Neuronal stem cell (in vitro differentiated cells): ENCODE measurements at regions not wholly inside any gene's neighbourhood (a gene's known extent, or its start where the extent isn't known, plus 50 kb on each side); places are given as distances from the start of the nearest gene placed in this dataset.

Experiments used
- DNase-seq: peaks from one replicate; pipeline ENCODE4 v3.0.0-alpha.2; 2013; ENCODE audit warnings: low spot score
- H2AFZ ChIP-seq: one replicate; pipeline ENCODE4 v1.6.1; 2013; ENCODE audit warnings: mild to moderate bottlenecking, low read length, inconsistent platforms
- H2AK5ac ChIP-seq: 2 replicates; pipeline ENCODE4 v1.6.1; 2013; ENCODE audit warnings: low read depth, mild to moderate bottlenecking, inconsistent platforms, low read length, moderate library complexity, mixed read lengths
- H2BK120ac ChIP-seq: 2 replicates; pipeline ENCODE4 v1.6.1; 2013; ENCODE audit warnings: low read depth, mild to moderate bottlenecking, inconsistent platforms, low read length, moderate library complexity, mixed read lengths
- H2BK12ac ChIP-seq: one replicate; pipeline ENCODE4 v1.6.1; 2013; ENCODE audit warnings: low read length, inconsistent platforms
- H2BK15ac ChIP-seq: 2 replicates; pipeline ENCODE4 v1.6.1; 2013; ENCODE audit warnings: mild to moderate bottlenecking, low read length, inconsistent platforms, mixed read lengths
- H2BK5ac ChIP-seq: one replicate; pipeline ENCODE4 v1.6.1; 2013; ENCODE audit warnings: inconsistent platforms, mild to moderate bottlenecking, low read length, moderate library complexity
- H3K14ac ChIP-seq: one replicate; pipeline ENCODE4 v1.6.1; 2013; ENCODE audit warnings: low read length, inconsistent platforms
- H3K18ac ChIP-seq: 2 replicates; pipeline ENCODE4 v1.6.1; 2013; ENCODE audit warnings: low read length, inconsistent platforms
- H3K23ac ChIP-seq: 2 replicates; pipeline ENCODE4 v1.6.1; 2013; ENCODE audit warnings: low read depth, mild to moderate bottlenecking, mixed read lengths, low read length, inconsistent platforms; ENCODE audit not compliant: poor library complexity
- H3K27ac ChIP-seq: replicated peaks from 3 replicates; pipeline ENCODE4 v1.5.1; 2013; ENCODE audit warnings: low read length, inconsistent platforms
- H3K27me3 ChIP-seq, 3 experiments: 2 replicates each; pipeline ENCODE4 v1.6.1; 2013; ENCODE audit warnings: low read length in 3 of 3, mild to moderate bottlenecking in 2 of 3, inconsistent platforms in 1 of 3, low read depth in 1 of 3, mixed read lengths in 1 of 3, moderate library complexity in 1 of 3; ENCODE audit not compliant: control insufficient read depth in 3 of 3, insufficient read depth in 3 of 3
- H3K36me3 ChIP-seq, 2 donors: replicated peaks in 1 of 2; 2 replicates each; pipeline ENCODE4 v1.6.1; 2013; ENCODE audit warnings: low read length in 2 of 2; ENCODE audit not compliant: control insufficient read depth in 2 of 2, insufficient read depth in 2 of 2
- H3K4ac ChIP-seq: 2 replicates; pipeline ENCODE4 v1.6.1; 2013; ENCODE audit warnings: inconsistent platforms, mild to moderate bottlenecking, low read length, moderate library complexity
- H3K4me1 ChIP-seq, 2 donors: 1 replicate in 1 of 2; 2 replicates in 1 of 2; pipeline ENCODE4 v1.6.1; 2013; ENCODE audit warnings: low read length in 2 of 2, low read depth in 1 of 2; ENCODE audit not compliant: control insufficient read depth in 2 of 2, insufficient read depth in 1 of 2
- H3K4me2 ChIP-seq: one replicate; pipeline ENCODE4 v1.6.1; 2013; ENCODE audit warnings: mild to moderate bottlenecking, low read length, inconsistent platforms; ENCODE audit not compliant: insufficient read depth, poor library complexity, severe bottlenecking
- H3K4me3 ChIP-seq, 2 donors: 2 replicates each; pipeline ENCODE4 v1.5.1; 2013; ENCODE audit warnings: low read length in 2 of 2, mild to moderate bottlenecking in 2 of 2, inconsistent platforms in 1 of 2, moderate library complexity in 1 of 2
- H3K79me1 ChIP-seq: one replicate; pipeline ENCODE4 v1.6.1; 2013; ENCODE audit warnings: low read depth, mild to moderate bottlenecking, inconsistent platforms, low read length, moderate library complexity
- H3K9ac ChIP-seq: one replicate; pipeline ENCODE4 v1.6.1; 2013; ENCODE audit warnings: mild to moderate bottlenecking, low read depth, low read length, inconsistent platforms; ENCODE audit not compliant: poor library complexity
- H3K9me3 ChIP-seq, 2 donors: replicated peaks in 1 of 2; 2 replicates each; pipeline versions ENCODE3 to v1.6.1; 2013; ENCODE audit warnings: low read length in 2 of 2, mild to moderate bottlenecking in 2 of 2, inconsistent platforms in 1 of 2, low read depth in 1 of 2, mixed read lengths in 1 of 2, moderate library complexity in 1 of 2; ENCODE audit not compliant: control insufficient read depth in 2 of 2, insufficient read depth in 1 of 2
- H4K8ac ChIP-seq: one replicate; pipeline ENCODE4 v1.6.1; 2013; ENCODE audit warnings: low read depth, mild to moderate bottlenecking, inconsistent platforms, low read length, moderate library complexity
- H4K91ac ChIP-seq: one replicate; pipeline ENCODE4 v1.6.1; 2013; ENCODE audit warnings: low read length, low read depth, mild to moderate bottlenecking, inconsistent platforms; ENCODE audit not compliant: poor library complexity
- WGBS, 2 donors: extraction: QIAGEN DNeasy Blood & Tissue Kit; methylation state at CpG; one replicate each; pipeline ENCODE4 v1.1.7; 2013; ENCODE audit warnings: missing lambda C conversion rate in 2 of 2, mixed read lengths in 1 of 2; ENCODE audit not compliant: insufficient read length in 2 of 2, insufficient replicate concordance in 1 of 2; ENCODE audit errors: extremely low coverage in 2 of 2; 5-methylcytosine and 5-hydroxymethylcytosine counted together

DNA sequence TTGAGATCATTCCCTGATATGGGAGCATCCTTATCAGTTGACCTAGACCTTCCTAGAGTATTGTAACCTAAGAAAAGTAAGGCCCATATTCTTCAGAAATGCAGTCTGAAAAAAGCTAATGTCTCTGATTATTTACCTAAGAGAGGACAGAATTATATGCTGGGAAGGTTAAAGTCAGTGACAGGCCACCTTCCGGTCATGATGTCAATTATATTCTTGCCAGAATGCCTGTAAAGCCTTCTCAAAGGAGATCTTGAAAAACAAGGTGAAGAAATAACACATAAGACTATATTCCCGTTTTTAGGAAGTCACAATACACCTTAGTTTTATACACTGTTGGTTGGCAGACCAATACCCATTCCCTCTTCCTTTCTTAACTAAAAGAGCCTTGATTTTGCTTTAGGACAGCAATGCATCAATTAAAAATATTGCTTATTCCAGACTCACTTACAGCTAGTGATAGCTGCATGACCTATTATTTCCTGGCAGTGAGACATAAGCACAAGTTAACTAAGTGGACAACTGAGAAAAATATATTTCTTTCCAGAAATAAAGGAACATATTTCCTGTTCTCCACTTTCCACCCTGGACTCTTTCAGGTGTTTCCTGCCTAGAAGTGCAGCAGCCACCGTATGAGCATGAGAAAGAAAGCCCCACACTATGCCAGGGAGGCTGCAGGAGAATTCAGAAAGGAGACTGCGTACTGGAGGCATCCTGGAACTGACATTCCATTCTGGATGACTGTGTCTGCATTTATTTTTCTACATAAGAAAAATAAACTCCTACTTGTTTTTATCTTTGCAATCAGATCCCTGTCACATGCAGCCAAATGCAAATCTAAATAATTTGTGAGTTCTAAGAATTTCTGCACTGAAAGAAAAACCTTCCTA is 332.9 kb upstream of the PTBP2 start:
- Histone ChIP-seq H2BK12ac (no peak overlapping the region), H3K14ac (no peak overlapping the region), H4K91ac (no peak overlapping the region), H3K4ac (no peak overlapping the region), H2AFZ (no peak overlapping the region), H2BK120ac (no peak overlapping the region), H3K27me3 (no peaks in the 10 kb centered on the region), H3K79me1 (no peaks in the 10 kb centered on the region), H3K9ac (no peak overlapping the region), H3K36me3 (no peaks in the 10 kb centered on the region), H3K9me3 (no peaks in the 10 kb centered on the region), H3K4me3 (no peak overlapping the region), H3K4me1 (no peaks in the 10 kb centered on the region), H3K18ac (no peak overlapping the region), H3K23ac (no peak overlapping the region), H4K8ac (no peak overlapping the region), H3K27ac (no peak overlapping the region), H2BK15ac (no peak overlapping the region), H2BK5ac (no peak overlapping the region), H3K4me2 (no peak overlapping the region), H2AK5ac (no peak overlapping the region)
- DNase-seq, result no peak
- no CpG with 5 or more reads among the region's 4 CpGs for WGBS, 2 donors

DNA sequence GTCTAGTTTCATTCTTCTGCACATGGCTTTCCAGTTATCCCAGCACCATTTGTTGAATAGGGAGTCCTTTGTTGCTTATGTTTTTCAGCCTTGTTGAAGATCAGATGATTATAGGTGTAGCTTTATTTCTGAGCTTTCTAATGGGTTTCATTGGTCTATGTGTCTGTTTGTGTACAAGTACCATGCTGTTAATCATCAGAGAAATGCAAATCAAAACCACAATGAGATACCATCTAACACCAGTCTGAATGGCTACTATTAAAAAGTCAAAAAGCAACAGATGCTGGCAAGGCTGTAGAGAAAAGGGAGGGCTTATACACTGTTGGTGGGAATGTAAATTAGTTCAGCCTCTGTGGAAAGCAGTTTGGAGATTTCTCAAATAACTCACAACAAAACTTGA is 321.5 kb upstream of the PTBP2 start:
- Histone ChIP-seq H2BK5ac (no peak overlapping the region), H2AFZ (no peak overlapping the region), H2BK120ac (no peak overlapping the region), H3K27ac (no peak overlapping the region), H3K27me3 (no peaks in the 10 kb centered on the region), H3K36me3 (no peaks in the 10 kb centered on the region), H3K4me3 (no peak overlapping the region), H4K91ac (no peak overlapping the region), H3K4ac (no peak overlapping the region), H2AK5ac (no peak overlapping the region), H3K4me2 (no peak overlapping the region), H3K14ac (no peak overlapping the region), H2BK15ac (no peak overlapping the region), H3K79me1 (no peaks in the 10 kb centered on the region), H3K23ac (no peak overlapping the region), H3K4me1 (no peaks in the 10 kb centered on the region), H2BK12ac (no peak overlapping the region), H3K9me3 (no peaks in the 10 kb centered on the region), H3K9ac (no peak overlapping the region), H3K18ac (no peak overlapping the region), H4K8ac (no peak overlapping the region)
- DNase-seq, result no peak

DNA sequence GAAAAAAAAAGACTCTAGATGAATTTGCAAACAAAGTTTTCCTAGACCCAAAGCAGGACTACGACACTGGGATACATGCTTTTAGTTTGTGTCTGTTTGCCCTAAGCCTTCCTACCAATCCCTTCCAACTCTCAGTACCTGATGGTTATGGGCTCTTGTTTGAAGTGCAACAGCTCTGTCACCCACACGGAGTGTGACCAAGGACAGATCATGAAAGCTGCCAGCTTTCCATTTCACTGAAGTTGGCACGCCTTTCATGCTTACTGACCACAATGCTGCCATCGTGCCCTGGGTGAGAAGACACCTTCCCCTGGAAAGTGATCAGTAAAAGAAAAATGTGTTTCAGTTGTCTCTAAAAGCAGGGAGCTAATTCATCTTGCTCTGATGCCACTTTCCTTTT is 312.5 kb upstream of the PTBP2 start:
- no peaks in the 10 kb centered on the region for H3K36me3 ChIP-seq
- DNase-seq, result no peak
- no peak overlapping the region for H3K23ac ChIP-seq
- H3K18ac ChIP-seq, result no peak overlapping the region
- no peaks in the 10 kb centered on the region for H3K27me3 ChIP-seq
- no peak overlapping the region for H3K4ac ChIP-seq
- no peak overlapping the region for H3K27ac ChIP-seq
- H3K9me3 ChIP-seq, result no peaks in the 10 kb centered on the region
- no peak overlapping the region for H3K4me2 ChIP-seq
- H3K79me1 ChIP-seq, result no peaks in the 10 kb centered on the region
- H2AFZ ChIP-seq, result no peak overlapping the region
- no peaks in the 10 kb centered on the region for H3K4me1 ChIP-seq
- no peak overlapping the region for H4K91ac ChIP-seq
- H3K4me3 ChIP-seq, result no peak overlapping the region
- H2AK5ac ChIP-seq, result no peak overlapping the region
- H3K9ac ChIP-seq, result no peak overlapping the region
- no peak overlapping the region for H2BK120ac ChIP-seq
- no peak overlapping the region for H4K8ac ChIP-seq
- H2BK15ac ChIP-seq, result no peak overlapping the region
- no CpG with 5 or more reads among the region's 4 CpGs for WGBS, 2 donors
- H3K14ac ChIP-seq, result no peak overlapping the region
- no peak overlapping the region for H2BK5ac ChIP-seq
- H2BK12ac ChIP-seq, result no peak overlapping the region

DNA sequence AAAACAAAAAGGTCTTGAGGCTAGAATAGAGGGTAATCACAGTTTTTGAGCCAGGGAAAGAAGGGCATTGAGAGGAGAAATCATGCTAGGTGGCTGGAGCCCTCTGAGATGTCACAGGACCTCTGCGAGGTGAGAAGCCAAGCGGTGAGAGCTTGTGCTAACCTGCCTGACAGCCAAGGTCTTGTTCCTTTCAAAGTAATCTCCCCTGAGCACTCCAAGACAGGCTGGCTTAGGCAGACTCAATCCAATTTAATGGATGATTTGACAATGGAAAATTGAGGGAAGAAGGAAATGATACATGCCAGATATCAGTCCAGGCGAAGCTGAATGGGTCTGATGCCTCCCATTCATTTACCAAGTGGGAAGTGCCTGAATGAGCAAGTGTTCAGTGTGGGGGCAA is 311.9 kb upstream of the PTBP2 start:
- no peak overlapping the region for H2AFZ ChIP-seq
- no peak overlapping the region for H3K4me3 ChIP-seq
- no peak for DNase-seq
- H3K27me3 ChIP-seq, result no peaks in the 10 kb centered on the region
- H3K9me3 ChIP-seq, result no peaks in the 10 kb centered on the region
- H3K4me2 ChIP-seq, result no peak overlapping the region
- no peaks in the 10 kb centered on the region for H3K4me1 ChIP-seq
- H3K4ac ChIP-seq, result no peak overlapping the region
- no peak overlapping the region for H3K9ac ChIP-seq
- H3K79me1 ChIP-seq, result no peaks in the 10 kb centered on the region
- no peak overlapping the region for H3K23ac ChIP-seq
- no peak overlapping the region for H4K91ac ChIP-seq
- H2BK5ac ChIP-seq, result no peak overlapping the region
- no peak overlapping the region for H3K18ac ChIP-seq
- no peak overlapping the region for H2BK15ac ChIP-seq
- H2AK5ac ChIP-seq, result no peak overlapping the region
- no peak overlapping the region for H4K8ac ChIP-seq
- no peak overlapping the region for H2BK12ac ChIP-seq
- WGBS, 2 donors, result no CpG with 5 or more reads among the region's 3 CpGs
- no peak overlapping the region for H3K14ac ChIP-seq
- H3K36me3 ChIP-seq, result no peaks in the 10 kb centered on the region
- no peak overlapping the region for H2BK120ac ChIP-seq
- no peak overlapping the region for H3K27ac ChIP-seq
